Left ventricle myocardium inferior (tissue), 1 donor: ENCODE measurements at regions not wholly inside any gene's neighbourhood (a gene's known extent, or its start where the extent isn't known, plus 50 kb on each side); places are given as distances from the start of the nearest gene placed in this dataset.

Experiments used
- DNase-seq: peaks from one replicate; pipeline ENCODE4 v3.0.0-alpha.2; 2020
- H3K27ac ChIP-seq: fragments of 200-600 bp; replicated peaks from 2 replicates; pipeline ENCODE4 v1.8.0; 2021
- H3K27me3 ChIP-seq: fragments of 200-600 bp; 2 replicates; pipeline ENCODE4 v1.8.0; 2021; ENCODE audit warnings: low read depth
- H3K36me3 ChIP-seq: fragments of 200-600 bp; 2 replicates; pipeline ENCODE4 v1.8.0; 2021
- H3K4me1 ChIP-seq: fragments of 200-600 bp; 2 replicates; pipeline ENCODE4 v1.8.0; 2021
- H3K4me3 ChIP-seq: fragments of 200-600 bp; 2 replicates; pipeline ENCODE4 v1.8.0; 2021; ENCODE audit warnings: mild to moderate bottlenecking, moderate library complexity
- H3K9me3 ChIP-seq: fragments of 200-600 bp; replicated peaks from 2 replicates; pipeline ENCODE4 v1.8.0; 2021
- CTCF ChIP-seq: fragments of 200-600 bp; IDR thresholded peaks from 2 replicates; pipeline ENCODE4 v1.8.0; 2021; ENCODE audit warnings: antibody characterized with exemption, mild to moderate bottlenecking, borderline replicate concordance
- intact Hi-C: fragments of 100-400 bp; cut with micrococcal nuclease; formaldehyde crosslinking; loops from one replicate; pipeline ENCODE4 v1.11.0; 2022
- donor health status: DM: no; HTN: yes; CAD: no; lungs with severe emphysema.

- Histone ChIP-seq H3K27ac (no peak overlapping the region), H3K36me3 (no peaks in the 10 kb centered on the region), H3K4me3 (no peak overlapping the region), H3K4me1 (no peaks in the 10 kb centered on the region), H3K27me3 (no peaks in the 10 kb centered on the region), H3K9me3 (no peaks in the 10 kb centered on the region)
- DNase-seq, result no peak
- intact Hi-C loops, result no loop called here
- no peak for TF ChIP-seq CTCF
Observed at GRCh38 chr20:12040261-12040660, 122.6 kb downstream of the BTBD3 start.

- Histone ChIP-seq H3K27me3 (no peaks in the 10 kb centered on the region), H3K4me1 (no peaks in the 10 kb centered on the region), H3K27ac (no peak overlapping the region), H3K36me3 (no peaks in the 10 kb centered on the region), H3K9me3 (no peaks in the 10 kb centered on the region), H3K4me3 (no peak overlapping the region)
- intact Hi-C loops, result no loop called here
- TF ChIP-seq CTCF, result no peak
- DNase-seq, result no peak
Observed at GRCh38 chr20:12044969-12045368, 127.3 kb downstream of the BTBD3 start.

GRCh38 chr20:12047838-12048432, 130.2 kb downstream of the BTBD3 start:
- intact Hi-C loops, result no loop called here
- no peaks in the 10 kb centered on the region for H3K9me3 ChIP-seq
- TF ChIP-seq CTCF, result no peak
- no peaks in the 10 kb centered on the region for H3K27me3 ChIP-seq
- DNase-seq, result no peak
- H3K36me3 ChIP-seq, result no peaks in the 10 kb centered on the region
- H3K4me3 ChIP-seq, result no peak overlapping the region
- no peak overlapping the region for H3K27ac ChIP-seq
- H3K4me1 ChIP-seq, result no peaks in the 10 kb centered on the region

- H3K4me1 ChIP-seq, result no peaks in the 10 kb centered on the region
- no peak for DNase-seq
- no peak for TF ChIP-seq CTCF
- no peaks in the 10 kb centered on the region for H3K36me3 ChIP-seq
- no peaks in the 10 kb centered on the region for H3K27me3 ChIP-seq
- H3K9me3 ChIP-seq, result no peaks in the 10 kb centered on the region
- intact Hi-C loops, result no loop called here
- H3K4me3 ChIP-seq, result no peak overlapping the region
- no peak overlapping the region for H3K27ac ChIP-seq
Observed at GRCh38 chr20:12049125-12049524, 131.4 kb downstream of the BTBD3 start.

GRCh38 chr20:12051206-12052163, 133.8 kb downstream of the BTBD3 start:
- intact Hi-C loops, result no loop called here
- DNase-seq, result no peak
- Histone ChIP-seq H3K9me3 (no peaks in the 10 kb centered on the region), H3K27ac (no peak overlapping the region), H3K4me3 (no peak overlapping the region), H3K36me3 (no peaks in the 10 kb centered on the region), H3K4me1 (no peaks in the 10 kb centered on the region), H3K27me3 (no peaks in the 10 kb centered on the region)
- no peak for TF ChIP-seq CTCF
